HS-27A (cell line): ENCODE measurements at regions not wholly inside any gene's neighbourhood (a gene's known extent, or its start where the extent isn't known, plus 50 kb on each side); places are given as distances from the start of the nearest gene placed in this dataset.
"Not testable (repeated sequence)": the region's sequence is repeated elsewhere in the genome, so short reads cannot be mapped to it uniquely, and the experiment has no call there.

Experiments
- DNase-seq: peaks from one replicate; pipeline ENCODE4 v3.0.0-alpha.2; 2012; ENCODE audit warnings: low read depth, missing footprints

DNA sequence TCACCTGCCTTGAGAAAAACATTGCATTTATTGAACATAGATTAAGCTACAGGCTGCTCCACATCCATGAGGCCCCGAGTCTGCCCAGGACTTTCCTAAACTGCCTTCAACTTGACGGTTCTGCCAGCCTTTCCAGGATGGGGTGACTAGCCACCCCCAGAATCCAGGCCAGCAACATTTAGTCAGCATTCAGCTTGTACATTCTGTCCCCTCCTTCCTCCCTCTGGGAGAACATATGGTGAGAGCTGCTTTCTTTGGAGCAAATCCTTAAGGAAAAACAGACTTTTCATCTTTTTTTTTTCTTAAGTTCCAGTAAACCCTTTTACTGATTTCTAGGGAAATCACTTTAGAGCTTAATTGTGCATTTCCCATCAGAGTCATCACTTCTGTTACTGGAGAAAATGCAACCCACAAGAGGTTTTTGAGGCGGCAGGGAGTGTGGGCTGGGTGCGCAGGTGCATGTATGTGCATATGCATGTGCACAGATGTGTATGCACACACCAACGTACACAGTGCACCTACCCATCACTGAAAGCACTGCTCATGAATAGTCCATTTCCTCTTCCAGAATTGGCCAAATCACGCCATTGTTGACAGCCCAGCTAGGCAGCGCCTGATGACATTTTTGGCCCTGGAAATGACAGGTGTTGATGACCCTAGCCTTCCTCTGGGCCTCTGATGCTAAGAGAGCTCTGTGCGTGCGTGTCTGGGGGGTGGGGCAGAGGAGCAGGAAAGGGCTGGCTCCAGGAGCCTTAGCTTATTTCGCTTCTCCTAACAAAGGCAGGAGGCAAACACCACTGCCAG lies 145.6 kb downstream of the HSD17B3 start:
- DNase-seq: no peak

DNA sequence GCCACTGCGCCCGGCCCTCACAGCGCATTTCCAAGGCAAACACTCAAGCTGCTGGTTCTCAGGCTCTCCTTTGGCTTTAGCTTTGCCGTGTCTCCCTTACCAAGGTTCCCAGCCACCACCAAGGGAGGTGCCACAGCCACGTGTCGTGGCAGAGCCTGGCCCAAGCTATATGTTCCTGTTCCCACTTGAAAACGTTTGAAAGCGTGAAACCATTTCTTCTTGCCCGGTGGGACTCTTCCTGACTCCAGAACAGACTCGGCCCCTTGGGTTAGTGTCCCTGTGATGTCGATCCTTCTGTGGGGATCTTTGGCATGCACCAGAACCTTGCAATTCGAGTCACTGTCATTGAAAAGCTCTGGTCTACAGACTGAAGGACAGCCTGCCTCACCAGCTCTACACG lies 147.9 kb downstream of the HSD17B3 start:
- no peak for DNase-seq

DNA sequence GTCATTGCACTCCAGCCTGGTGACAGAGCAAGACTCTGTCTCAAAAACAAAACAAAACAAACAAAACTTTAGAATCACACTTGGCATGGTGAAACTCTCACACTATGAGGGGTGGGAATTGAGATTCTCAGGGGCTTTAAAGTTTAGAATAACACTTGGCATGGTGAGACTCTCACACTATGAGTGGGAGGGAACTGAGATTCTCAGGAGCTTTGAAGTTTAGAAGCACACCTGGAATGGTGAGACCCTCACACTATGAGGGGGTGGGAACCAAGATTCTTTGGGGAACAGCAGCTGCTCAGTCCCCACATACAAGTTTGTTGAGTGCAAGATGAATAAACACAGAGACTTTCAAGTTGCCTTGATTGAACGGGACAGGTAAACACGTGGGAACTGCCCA lies 149.4 kb downstream of the HSD17B3 start:
- DNase-seq: no peak

DNA sequence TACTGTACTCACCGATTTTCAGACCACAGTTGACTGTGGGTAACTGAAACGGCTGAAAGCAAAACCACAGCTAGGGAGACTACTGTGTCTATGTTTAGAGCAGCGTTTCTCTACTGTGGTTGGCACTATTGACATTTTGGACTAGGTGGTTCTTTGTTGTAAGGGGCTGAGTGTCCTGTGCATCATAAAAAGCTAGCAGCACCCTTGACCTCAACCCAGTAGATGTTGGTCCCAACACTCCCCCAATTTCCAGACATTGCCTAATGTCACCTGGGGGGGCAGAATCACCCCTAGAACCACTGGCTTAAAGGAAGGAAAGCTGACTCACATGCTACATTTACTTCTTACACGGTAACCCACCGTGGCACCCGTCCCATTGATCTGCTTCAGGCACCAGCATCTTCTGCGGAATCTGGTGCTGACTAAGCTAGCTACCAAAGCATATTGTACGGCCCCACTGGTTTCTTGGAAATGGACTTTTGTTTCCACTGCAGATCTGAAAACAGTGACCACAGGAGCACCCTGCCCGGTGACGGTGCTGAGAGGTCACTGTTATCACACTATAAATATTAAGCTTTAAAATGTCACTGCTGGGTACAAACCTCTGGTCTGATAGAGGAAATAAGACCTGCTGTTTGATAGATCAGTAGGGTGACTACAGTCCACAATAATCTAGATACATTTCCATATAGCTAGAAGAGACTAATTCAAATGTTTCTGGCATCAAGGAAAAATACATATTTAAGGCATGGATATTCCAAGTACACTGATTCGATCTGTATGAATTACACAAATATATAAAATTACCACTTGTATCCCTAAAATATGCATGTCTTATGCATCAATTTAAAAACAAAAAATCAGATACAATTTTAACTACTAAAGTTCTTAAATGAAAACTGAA lies 151.4 kb downstream of the HSD17B3 start:
- no peak for DNase-seq

DNA sequence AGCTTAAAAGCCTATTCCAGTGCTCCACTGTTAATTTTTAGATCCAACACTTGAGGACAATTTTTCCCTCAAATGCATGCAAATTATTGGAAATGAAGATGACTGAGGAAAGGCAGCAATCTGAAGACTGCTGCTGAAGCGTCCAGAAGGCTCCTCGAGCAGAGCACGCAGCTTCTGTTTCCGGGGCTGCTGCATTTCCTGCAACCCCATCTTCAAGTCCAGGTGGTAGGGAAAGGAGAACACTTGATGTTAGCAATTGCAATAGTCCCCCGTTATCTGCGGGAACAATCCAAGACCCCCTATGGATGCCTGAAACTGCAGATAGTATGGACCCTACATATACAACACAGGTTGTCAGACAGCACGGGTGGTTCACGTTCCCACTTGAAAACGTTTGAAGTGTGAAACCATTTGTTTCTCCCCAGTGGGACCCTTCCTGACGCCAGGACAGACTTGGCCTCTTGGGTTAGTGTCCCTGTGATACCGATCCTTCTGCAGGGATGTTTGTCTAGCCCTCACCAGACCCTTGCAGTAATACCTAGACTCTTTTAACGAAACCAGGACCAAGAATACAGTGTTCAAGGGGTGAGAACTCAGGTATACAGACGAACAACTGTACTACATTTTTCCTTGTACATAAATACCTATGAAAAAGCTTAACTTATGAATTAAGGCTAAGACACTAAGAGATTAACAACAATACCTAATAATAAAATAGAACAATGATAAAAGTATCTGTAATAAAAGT lies 152.3 kb downstream of the HSD17B3 start:
- no peak for DNase-seq

DNA sequence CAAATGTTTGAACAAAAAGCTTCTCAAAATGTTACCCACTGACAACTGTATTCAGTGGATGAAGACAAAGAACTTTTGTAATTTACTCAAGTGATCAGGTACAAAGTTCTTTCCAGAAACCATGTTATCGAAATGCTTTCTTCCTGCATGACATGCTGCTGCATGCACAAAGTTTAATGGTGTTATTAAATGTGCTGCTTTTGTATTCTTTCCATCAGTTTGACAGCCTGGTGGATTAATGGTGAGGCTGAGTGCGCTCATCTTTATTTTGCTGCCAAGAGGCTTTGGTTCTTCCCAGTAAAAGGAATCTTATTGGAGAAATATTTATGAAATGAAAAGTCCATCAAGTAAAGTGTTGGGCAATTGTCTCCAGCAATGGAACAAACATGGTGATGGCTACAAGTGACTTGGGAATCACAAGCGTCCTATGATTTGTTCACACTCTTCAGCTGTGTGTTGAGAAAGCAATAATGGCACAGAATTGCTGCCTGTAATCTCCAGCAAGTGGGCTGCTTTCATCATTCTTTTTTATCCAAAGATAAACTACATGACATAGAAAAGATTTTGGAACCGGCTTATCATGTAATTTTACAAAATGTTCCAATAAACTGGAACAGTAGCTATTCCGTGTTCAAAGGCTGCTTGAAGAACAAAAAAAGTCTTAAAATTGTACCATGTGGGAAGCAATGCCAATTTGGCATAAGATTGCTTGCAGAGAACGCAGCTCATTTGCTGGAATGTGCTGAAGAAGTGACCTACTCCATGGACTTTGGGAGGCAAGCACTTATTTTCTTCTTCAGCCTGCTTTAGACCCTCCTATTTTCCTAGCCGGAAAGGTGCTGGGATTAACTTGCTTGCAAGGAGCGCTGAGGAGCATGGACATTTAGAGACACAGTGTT lies 153.1 kb downstream of the HSD17B3 start:
- DNase-seq: no peak

DNA sequence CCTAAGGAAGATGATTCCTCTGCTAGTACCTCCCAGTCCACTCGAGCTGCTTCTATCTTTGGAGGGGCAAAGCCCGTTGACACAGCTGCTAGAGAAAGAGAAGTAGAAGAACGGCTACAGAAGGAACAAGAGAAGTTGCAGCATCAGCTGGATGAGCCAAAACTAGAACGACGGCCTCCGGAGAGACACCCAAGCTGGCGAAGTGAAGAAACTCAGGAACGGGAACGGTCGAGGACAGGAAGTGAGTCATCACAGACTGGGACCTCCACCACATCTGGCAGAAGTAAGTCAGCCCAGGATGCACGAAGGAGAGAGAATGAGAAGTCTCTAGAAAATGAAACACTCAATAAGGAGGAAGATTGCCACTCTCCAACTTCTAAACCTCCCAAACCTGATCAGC lies 154.9 kb downstream of the HSD17B3 start:
- not testable (repeated sequence) for DNase-seq

DNA sequence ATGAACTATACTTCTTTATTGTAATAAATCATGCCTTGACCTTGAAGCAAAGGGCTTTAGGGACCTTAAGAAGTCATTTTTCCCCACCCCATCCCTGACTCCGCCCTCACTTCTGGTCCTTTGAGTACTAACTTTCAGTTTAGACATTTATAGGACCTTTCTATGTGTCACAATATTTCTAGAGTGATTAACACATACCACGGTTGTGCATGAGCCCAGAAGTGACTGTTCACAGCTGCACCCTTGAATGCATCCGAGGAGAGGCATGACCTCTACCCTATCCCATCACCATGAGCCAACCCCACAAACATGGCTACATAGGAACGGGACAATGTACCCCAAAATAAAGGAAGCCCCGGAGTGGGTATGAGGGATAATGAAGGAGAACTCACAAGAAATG lies 160.3 kb downstream of the HSD17B3 start:
- DNase-seq: no peak

DNA sequence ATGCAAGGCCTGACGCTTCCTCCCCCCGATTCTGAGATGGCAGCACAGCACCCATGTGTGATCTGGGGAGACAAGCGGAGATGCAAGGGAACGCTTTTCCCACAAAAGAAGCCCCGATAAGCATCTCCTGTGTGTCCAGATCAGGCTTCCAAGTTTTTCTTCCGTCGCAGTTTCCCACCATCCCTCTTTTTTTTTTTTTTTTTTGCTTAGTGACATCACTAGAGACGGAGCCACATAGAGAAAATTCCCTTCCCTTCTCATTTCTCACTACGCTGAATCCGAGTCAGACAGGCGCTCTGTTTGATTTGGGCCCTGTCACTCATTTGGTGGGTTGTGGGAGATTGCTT lies 160.9 kb downstream of the HSD17B3 start:
- no peak for DNase-seq

DNA sequence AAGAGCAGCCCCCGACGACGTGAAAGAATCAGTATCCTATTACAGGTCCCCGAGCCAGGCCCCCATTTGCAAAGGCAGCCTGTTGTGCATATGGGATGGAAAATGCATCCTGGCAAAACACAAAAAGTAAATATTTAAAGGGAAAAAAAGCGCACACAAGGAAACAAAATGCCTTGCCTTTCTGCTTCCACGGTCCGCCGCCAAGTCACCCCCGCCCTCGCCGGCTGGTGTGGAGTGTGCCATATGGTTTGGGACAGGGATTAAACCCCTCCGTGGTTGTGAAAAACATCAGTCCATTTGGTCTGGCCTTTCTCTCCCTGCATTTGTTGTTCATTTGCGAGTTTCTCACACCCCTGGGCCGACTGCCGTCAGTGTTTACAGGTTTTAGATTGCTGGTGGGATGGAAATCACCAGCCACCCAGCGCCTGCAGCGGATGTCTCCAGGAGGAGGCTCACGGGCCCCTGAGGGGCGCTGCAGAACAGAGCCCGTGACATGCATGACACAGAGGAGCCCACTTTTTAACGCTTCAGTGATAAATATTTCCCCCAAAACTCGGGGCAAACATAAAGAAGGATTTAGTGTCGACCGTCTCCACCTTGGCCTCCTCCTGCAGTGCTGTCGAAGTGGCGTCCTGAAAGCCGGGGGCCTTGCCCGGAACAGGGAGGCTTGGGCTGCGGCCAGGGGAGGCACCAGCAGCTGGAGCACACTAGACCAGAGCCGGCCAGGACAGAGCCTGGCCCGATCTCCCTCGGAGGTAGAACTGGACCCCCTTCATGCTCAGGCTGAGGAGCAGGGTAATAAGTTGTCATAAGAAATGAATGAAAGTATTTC lies 161.5 kb downstream of the HSD17B3 start:
- no peak for DNase-seq

DNA sequence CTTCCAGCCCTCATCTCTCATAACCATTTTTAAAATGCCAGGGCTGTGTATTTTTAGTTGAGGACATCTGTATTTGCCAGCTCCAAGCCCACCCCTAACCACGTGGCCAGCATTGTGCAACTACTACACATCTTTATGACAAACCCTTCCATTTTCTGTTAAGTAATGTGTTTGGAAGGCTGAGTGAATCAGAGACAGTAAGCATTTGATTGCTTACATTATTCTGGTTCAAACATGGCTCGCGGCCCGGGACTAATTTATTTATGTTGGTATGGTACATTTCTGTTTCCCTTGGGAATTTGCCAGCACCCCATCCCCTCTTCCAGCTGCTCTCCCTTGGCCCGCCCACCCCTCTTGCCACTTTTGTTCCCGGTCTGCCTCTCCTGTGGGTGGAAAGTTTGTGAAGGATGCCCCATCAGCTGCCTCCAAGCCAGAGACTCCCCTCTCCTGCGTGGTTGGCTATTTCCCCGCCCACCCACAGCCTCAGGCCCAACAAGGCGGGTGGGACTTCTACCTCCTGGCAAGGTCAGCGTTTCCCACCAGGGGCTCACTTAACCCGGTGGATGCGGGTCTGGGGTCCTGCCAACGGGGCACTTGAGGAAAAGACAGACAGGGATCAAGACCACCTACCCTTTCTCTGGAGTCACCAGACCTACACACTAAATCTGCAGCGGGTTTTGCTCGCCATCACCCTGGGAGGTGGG lies 162.2 kb downstream of the HSD17B3 start:
- DNase-seq: no peak

DNA sequence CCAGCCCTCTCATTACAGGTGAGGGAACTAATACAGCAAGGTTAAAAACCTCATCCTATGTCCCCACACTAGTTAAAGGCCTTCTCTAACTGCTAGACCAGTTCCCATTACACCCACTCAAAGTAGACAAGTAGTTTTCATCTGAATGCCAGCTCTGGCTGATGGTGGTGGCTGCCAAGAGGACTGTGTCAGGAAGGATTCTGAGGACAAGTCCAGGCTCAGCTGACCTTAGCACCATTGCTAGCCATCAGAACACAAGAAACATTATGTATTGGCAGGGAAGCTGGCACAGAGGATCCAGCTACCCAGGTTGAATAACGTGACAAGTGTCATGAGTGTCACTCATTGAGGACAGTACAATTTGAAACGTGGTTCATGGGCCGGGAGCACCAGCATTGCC lies 163.4 kb downstream of the HSD17B3 start:
- no peak for DNase-seq

DNA sequence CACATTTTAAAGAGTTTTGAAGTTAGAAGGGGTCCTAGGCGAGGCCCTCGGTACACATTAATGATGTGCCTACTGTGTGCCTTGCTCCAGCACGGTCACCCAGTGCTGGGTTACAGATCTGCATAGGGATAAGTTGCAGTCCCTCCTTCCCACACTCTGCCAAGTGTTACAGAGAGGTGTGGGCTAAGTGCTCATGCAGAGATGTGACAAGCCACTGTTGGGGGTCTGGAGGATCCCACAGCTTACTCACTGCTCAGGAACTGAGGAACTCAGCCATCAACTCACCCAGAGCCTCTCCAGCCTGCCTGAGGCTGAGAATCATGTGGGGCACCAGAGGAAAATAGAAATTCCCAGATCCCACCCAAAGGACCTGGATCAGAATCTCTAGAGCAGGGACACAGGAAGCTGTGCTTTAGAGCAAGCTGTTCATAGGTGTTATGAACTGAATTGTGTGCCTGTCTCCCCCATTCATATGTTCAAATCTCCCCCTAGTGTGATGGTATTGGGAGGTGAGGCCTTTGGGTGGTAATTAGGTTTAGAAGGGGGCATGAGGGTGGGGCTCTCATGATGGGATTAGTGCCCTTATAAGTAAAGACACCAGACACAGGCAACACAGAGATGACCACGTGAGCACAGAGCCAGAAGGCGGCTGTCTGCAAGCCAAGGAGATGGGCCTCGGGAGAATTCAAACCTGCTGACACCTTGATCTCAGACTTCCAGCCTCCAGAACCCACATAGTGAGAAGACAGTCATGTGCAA lies 164.1 kb downstream of the HSD17B3 start:
- no peak for DNase-seq

DNA sequence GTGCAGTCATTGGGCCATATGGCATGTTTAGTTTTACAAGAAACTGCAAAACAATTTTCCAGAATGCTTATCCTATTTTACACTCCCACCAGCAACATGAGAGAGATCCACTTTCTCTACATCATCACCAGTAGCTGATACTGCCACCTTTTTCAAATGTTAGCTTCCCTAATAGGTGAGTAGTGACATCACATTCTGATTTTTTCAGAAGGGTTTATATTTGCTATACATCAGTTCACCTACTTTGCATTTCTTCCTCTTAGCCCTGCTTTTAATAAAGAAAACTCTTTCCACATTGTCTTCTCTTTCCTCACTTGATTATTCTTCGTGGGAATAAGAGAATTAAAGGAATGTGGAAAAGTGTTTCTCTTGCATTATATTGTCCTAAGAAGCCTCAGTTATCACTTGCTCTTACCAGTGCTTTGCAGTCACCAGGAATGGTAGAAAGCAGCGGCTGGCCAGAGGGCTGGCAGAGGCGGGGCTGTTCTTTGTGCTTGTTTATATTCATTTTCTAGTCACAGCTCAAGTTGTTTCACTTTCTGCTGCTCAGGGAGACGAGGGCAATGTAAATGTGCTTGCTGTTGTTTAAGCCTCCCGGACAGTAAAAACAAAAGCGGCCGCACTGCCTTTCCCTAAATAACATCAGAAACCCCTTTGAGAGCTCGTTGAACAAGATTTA lies 164.8 kb downstream of the HSD17B3 start:
- no peak for DNase-seq

DNA sequence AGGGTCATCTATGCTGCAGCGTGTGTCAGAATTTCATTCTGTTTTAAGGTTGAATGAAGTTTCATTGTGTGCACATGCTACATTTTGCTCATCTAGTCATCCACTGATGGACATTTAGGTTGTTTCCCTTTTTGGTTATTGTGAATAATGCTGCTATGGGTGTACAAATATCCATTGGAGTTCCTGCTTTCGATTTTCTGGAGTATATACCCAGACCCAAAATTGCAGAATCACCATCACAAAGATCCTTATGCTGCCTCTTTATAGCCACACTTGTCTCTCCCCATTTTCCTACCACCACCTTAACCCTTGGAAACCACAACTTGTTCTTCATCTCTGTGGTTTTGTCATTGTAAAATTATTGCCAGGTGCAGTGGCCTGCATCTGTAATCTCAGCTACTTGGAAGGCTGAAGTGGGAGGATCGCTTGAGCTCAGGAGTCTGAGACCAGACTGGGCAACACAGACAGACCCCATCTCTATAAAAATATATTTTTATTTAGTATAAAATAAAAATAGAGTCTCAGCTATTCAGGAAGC lies 166.2 kb downstream of the HSD17B3 start:
- no peak for DNase-seq

DNA sequence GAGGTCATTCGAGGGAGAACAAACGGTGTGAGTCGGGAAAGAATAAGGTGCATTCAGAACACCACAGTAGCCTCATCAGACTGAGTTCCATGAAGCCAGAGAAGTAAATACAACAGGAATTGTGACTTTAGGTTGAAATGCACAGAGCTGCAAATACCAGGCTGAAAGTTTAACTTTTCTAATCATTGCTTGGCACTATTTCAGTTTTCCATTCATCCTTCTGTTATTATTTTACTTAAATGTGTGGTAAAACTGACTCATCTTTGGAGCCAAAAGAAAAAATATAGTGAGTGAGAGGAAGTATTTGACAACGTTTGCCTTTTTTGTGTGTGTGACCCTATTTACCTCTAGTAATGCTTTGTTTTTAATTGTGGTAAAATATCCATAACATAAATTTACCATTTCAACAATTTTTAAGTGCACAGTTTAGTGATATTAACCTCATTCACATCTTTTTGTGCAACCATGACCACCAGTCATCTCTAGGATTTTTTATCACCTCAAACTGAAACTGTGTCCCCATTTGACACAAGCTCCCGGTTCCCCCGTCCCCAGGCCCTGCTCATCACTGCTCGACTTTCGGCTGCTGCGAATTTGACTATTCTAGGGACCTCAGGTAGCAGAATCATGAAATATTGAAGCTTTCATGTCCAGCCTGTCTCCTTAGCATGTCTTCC lies 166.8 kb downstream of the HSD17B3 start:
- no peak for DNase-seq

DNA sequence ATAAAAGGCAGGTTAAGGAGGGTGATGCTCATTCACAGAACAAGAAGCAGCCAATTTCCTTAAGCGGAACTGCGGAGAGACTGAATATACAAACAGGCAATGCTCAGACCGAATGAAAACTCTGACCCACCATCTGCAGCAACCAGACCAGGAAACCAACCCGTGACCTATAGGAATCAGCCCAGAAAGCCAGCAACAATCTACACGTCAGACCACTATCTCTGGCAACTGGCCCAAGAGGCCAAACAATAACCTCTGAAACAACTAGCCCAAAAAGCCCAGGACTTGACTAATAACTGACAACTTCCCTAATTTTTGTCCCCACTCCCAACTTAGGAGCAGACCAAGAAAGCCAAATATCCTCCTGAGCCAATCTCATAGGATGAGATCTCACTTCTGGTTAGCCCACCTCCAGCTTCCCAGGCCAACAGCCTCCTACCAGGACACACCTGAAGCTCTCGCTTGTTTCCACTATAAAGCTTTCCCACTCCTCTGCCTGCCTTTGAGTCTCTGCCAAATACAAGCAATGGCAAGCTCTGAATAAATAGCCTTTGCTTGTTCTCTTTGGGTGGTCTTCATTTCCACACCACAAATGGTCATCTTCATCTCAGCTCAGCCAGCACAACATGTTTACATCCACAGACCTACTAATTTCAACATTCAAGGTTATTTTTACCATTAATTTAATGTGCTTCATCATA lies 168.5 kb downstream of the HSD17B3 start:
- DNase-seq: no peak
